ENCODE measurements at regions not wholly inside any gene's neighbourhood (a gene's known extent, or its start where the extent isn't known, plus 50 kb on each side); places are given as distances from the start of the nearest gene placed in this dataset.

DNA sequence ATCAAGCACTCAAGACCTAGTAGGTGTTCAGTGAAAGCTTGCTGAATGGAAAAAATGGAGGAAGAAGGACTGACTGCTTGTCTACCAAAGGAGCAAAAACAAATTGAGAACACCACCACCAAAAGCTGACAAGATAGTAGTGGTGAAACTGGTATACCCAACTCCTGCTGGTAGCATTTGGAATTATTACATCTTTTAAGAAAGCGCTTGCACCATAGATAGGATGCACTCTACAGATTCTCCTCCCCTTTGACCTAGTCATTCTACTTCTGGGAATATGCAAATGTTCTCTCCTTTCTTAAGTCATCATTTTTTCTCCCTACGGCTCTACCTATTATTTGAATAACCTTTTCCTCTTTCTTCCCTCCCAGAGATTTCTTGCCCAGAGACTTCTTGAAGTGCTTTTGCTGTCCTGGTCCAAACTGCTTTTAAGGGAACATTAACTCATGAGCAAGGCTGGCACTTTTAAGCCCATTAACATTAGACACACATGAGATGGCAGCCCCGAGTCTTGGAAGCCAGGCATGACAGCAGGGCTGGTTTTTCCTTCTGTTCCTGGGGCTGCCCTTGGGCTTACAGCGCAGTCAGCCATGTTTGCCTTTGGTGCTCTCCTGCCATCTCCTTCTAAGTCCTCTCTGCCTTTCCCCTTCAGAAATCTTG, 75.0 kb upstream of the TLE3 start:
- no peak for FAIRE-seq
- DNase-seq (ENCODE audit: low spot score) = no peak

- FAIRE-seq (no peak), DNase-seq (ENCODE audit: low spot score) (no peak)
These were observed 74.4 kb upstream of the TLE3 start for GRCh38 chr15:70172124-70172523.

DNA sequence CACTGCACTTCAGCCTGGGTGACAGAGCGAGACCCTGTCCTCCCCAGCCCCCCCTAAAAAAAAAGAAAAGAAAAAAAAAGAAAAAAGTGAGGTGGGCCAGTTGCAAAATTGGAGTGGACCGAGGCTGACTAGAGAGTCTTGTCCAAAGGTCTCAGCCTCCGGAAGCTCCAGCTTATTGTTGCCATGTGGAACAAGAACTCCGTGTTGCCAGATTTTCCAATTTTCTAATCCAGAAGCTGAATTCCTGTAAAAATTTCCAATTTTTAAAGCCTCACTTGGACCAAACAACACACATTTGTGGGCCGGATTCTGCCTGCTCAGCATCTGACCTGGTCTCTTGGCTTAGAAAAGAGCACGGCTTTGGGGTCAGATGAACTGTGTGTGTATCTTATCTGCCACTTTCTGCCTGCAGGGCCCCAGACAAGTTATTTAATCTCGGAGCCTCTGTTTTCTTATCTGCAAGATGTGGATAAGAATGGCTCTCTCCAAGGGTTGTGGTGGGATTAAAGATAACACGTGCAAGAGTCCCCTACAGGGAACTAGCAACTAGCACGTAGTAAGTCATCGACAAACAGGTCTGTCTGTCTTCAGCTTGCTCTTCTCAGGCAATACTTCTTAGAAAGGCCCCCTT, 73.7 kb upstream of the TLE3 start:
- DNase-seq (ENCODE audit: low spot score) = no peak
- FAIRE-seq = no peak

- DNase-seq (ENCODE audit: low spot score) (no peak), FAIRE-seq (no peak)
These were observed 72.5 kb upstream of the TLE3 start for GRCh38 chr15:70170096-70170699.

DNA sequence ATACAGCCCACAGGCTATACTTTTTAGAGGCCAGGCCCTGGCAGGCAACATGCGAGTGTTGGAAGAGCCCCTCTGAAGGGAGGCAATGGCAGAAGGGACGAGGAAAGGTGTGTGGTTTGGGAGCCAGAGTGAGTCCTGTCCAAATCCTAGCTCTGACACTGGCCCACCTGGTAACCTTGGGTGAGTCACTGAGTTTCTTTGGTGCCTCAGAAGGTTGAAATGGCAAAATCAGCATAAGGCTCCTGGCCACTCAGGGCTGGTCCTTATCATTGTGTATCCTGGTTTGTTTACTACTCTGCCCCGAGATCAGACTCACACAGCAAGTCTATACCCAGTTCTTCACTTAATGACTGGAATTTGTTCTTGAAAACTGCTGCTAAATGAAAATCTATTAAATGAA, 71.4 kb upstream of the TLE3 start:
- DNase-seq (ENCODE audit: low spot score) (no peak), FAIRE-seq (no peak)

- FAIRE-seq = no peak
- DNase-seq (ENCODE audit: low spot score) = no peak
These were observed 69.4 kb upstream of the TLE3 start for GRCh38 chr15:70167155-70167554.

DNA sequence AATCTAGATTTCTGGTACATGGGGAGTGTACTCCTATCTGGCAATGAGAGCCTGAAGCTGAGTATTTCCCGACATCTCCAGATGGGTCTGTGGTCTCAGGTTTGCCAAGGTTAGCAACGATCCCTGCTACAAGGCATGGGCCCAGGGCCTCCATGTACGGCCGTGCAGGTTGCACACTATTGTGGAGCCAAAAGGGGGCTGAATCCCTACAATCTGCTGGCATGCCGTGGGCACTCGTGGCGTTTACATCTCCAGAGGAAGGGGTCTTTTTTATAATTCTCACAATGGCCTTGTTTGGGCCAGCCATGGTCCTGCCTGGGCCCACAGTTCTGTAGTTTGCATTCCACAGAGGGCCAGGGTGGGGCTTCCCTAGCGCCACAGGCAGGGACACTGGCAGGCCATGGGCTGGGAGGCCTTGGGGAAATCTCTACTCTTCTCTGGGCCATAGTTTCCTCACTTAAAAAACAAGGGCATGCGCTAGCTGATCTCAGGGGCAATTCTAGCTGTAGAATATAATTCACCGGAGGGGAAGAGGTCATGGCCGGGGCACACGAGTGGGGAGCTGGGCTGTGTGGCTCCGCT, 68.9 kb upstream of the TLE3 start:
- FAIRE-seq = no peak
- no peak for DNase-seq (ENCODE audit: low spot score)

DNA sequence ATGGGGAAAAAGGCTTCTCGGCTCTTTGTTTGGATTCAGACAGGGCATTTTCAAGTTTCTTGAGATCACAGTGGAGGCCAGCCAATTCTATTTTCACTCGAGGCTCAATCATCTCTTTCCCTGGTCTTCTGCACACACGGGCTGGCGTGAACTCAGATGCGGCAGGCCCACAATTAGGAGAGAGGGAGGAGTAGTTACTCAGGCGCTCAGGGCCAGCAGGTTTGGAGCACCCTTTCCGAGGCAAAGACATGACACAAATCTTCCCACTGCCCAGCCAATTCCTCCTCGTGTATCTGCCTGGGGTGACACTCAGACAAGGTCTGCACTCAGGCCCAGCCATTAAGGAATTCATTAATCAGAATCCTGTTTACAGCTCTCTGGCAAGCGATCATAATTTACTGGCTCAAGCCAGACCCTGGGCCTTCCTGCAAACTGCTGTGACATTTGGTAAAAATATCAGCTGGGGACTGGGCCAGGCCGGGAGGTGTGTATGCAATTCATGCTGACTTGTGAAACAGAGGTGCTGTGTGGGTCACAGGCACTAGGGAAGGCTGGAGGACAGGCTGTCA, 68.1 kb upstream of the TLE3 start:
- DNase-seq (ENCODE audit: low spot score) = no peak
- peak; percentile 67 for FAIRE-seq

- FAIRE-seq (peak; percentile 81), DNase-seq (ENCODE audit: low spot score) (no peak)
These were observed 67.4 kb upstream of the TLE3 start for GRCh38 chr15:70164910-70165715.

DNA sequence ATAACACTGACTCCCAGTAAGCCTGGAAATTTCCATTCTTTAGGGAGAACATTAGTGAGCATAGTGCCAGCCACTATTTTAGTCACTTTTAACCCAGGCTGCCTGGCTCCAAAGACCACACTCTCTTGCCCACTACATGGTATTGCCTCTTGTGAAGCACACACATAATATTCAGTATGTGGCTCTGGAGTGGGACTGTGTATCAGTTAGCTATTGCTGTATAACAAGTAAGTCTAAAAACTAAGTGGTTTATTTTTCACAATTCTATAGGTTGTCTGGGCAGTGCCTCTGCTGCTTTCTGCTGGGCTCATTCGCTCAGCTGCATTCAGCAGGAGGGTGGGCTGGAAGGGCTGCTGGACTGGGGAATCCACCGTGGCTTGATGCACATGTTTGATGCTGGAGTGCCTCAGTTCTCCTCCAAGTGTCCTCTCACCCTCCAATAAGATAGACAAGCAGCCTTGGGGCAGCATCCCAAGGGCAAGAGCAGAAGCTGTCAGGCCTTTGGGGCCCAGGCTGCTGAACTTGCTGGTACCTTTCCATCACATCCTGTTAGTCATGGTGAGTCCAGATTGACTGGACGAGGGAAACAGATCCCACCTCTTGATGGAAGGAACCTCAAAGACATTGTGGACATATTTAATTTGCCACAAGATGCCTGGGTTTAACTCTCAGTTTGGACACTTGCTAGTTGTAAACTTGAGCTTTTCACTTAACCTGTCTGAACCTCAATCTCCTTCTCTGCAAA, 66.6 kb upstream of the TLE3 start:
- FAIRE-seq (peak; percentile 46), DNase-seq (ENCODE audit: low spot score) (no peak)

DNA sequence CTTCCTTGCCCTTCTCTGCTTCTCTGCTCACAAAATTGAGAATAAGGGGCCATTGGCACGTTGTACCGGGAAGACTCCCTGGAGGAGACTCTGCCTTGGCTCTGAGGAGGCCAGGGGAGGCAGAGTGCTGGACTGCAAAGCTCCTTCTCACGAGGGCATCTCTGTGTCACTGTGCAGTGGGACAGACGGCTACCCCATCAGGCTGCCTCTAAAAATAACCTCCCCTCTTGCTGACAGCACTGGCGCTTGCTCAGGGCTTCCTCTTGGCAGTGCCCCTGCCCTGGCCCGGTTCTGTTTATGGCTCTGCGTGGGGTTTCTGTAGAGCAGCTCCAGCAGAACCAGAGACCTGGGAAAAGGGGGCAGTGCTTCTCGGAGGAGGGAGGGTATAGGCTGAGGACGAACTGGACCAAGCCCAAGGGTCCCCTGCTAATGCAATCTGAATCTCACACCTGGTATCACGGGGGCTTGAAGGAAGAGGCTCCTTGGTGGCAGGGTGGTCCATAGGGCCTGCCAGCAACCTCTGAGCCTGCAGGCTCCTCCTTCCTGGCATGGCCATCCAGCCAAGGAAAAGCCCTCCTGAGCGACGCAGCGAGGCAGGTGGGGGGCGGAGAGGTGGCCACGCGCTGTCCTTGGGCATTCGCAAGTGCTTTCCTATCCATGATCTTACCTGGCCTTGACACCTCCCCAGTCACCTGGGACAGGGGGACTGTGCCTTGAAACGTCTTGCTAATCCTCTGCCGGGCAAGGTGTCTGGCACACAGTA, 63.3 kb upstream of the TLE3 start:
- no peak for FAIRE-seq
- no peak for DNase-seq (ENCODE audit: low spot score)

- FAIRE-seq (peak; percentile 71), DNase-seq (ENCODE audit: low spot score) (peak; percentile 75)
These were observed 62.5 kb upstream of the TLE3 start for GRCh38 chr15:70160267-70160666.

DNA sequence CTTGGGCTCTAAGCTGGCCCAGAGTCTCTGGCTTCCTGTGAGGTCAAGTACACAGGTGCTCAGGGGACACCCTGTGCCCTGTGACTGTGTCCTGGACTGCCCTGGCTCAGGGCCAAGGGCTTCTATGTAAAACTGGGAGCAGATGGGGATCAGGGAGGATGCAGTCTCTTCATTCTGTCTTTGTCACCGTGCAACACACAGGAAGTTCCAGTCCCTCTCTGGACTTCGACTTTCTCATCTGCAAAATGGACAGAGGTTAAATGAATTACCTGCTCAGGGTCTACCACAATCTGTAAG, 61.9 kb upstream of the TLE3 start:
- DNase-seq (ENCODE audit: low spot score) (no peak), FAIRE-seq (peak; percentile 40)

GRCh38 chr15:70159001-70159712, 61.4 kb upstream of the TLE3 start:
- no peak for DNase-seq (ENCODE audit: low spot score)
- peak; percentile 27 for FAIRE-seq

GRCh38 chr15:70158309-70159000, 60.7 kb upstream of the TLE3 start:
- DNase-seq (ENCODE audit: low spot score) (no peak), FAIRE-seq (peak; percentile 74)

GRCh38 chr15:70156671-70157271, 59.1 kb upstream of the TLE3 start:
- FAIRE-seq = peak; percentile 75
- peak; percentile 59 for DNase-seq (ENCODE audit: low spot score)

- FAIRE-seq (no peak), DNase-seq (ENCODE audit: low spot score) (no peak)
These were observed 57.1 kb upstream of the TLE3 start for GRCh38 chr15:70154718-70155347.
